IMR-90 (cell line): ENCODE measurements at regions not wholly inside any gene's neighbourhood (a gene's known extent, or its start where the extent isn't known, plus 50 kb on each side); places are given as distances from the start of the nearest gene placed in this dataset.

Source experiments
- CEBPB ChIP-seq: IDR thresholded peaks from 2 replicates; pipeline ENCODE4 v1.6.1; 2012; ENCODE audit warnings: low read depth, low read length, improper control_type of control experiment
- CHD1 ChIP-seq: IDR thresholded peaks from 2 replicates; pipeline ENCODE4 v1.6.1; 2012; ENCODE audit warnings: low read depth, low read length, improper control_type of control experiment
- FOS ChIP-seq: fragments of 150-350 bp; IDR thresholded peaks from 2 replicates; pipeline ENCODE4 v1.6.1; 2016; ENCODE audit warnings: low read depth, low read length
- MAFK ChIP-seq: IDR thresholded peaks from 2 replicates; pipeline ENCODE4 v1.6.1; 2012; ENCODE audit warnings: low read depth, low read length, improper control_type of control experiment
- MAZ ChIP-seq: IDR thresholded peaks from 2 replicates; pipeline ENCODE4 v1.6.1; 2012; ENCODE audit warnings: low read depth, mild to moderate bottlenecking, low read length, improper control_type of control experiment, moderate library complexity, borderline replicate concordance
- NFE2L2 ChIP-seq: fragments of 150-350 bp; IDR thresholded peaks from 2 replicates; pipeline ENCODE4 v1.6.1; 2016; ENCODE audit warnings: low read depth, mild to moderate bottlenecking, low read length
- POLR2A ChIP-seq: IDR thresholded peaks from 2 replicates; pipeline ENCODE4 v1.6.1; 2012; ENCODE audit warnings: mild to moderate bottlenecking, low read depth, low read length
- RAD21 ChIP-seq: IDR thresholded peaks from 2 replicates; pipeline ENCODE4 v1.6.1; 2012; ENCODE audit warnings: low read length, improper control_type of control experiment
- RCOR1 ChIP-seq: IDR thresholded peaks from 2 replicates; pipeline ENCODE4 v1.6.1; 2012; ENCODE audit warnings: mild to moderate bottlenecking, low read length, improper control_type of control experiment; ENCODE audit not compliant: insufficient replicate concordance
- RFX5 ChIP-seq: IDR thresholded peaks from 2 replicates; pipeline ENCODE4 v1.8.0; 2012; ENCODE audit warnings: low read depth, mild to moderate bottlenecking, low read length, moderate library complexity
- SMC3 ChIP-seq: fragments of 150-350 bp; IDR thresholded peaks from 2 replicates; pipeline ENCODE4 v1.6.1; 2016; ENCODE audit warnings: low read depth, mild to moderate bottlenecking, antibody characterized with exemption, low read length, moderate library complexity
- USF2 ChIP-seq: fragments of 150-350 bp; IDR thresholded peaks from 2 replicates; pipeline ENCODE4 v1.6.1; 2017; ENCODE audit warnings: mild to moderate bottlenecking, antibody characterized with exemption, low read length, low read depth
- TF ChIP-seq, protein P1 (sequence below): conservative IDR thresholded peaks from 2 replicates; pipeline ENCODE4 v1.5.1; 2012; ENCODE audit warnings: mild to moderate bottlenecking, low read depth, low read length, improper control_type of control experiment
- TF ChIP-seq, protein P2 (sequence below): fragments of 150-350 bp; IDR thresholded peaks from 2 replicates; pipeline ENCODE4 v1.6.1; 2016; ENCODE audit warnings: low read depth, mild to moderate bottlenecking, low read length, moderate library complexity, borderline replicate concordance

GRCh38 chr1:58248791-58249190 lies 297.7 kb downstream of the OMA1 start:
- TF ChIP-seq, protein P1, sequence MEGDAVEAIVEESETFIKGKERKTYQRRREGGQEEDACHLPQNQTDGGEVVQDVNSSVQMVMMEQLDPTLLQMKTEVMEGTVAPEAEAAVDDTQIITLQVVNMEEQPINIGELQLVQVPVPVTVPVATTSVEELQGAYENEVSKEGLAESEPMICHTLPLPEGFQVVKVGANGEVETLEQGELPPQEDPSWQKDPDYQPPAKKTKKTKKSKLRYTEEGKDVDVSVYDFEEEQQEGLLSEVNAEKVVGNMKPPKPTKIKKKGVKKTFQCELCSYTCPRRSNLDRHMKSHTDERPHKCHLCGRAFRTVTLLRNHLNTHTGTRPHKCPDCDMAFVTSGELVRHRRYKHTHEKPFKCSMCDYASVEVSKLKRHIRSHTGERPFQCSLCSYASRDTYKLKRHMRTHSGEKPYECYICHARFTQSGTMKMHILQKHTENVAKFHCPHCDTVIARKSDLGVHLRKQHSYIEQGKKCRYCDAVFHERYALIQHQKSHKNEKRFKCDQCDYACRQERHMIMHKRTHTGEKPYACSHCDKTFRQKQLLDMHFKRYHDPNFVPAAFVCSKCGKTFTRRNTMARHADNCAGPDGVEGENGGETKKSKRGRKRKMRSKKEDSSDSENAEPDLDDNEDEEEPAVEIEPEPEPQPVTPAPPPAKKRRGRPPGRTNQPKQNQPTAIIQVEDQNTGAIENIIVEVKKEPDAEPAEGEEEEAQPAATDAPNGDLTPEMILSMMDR = no peak
- TF ChIP-seq USF2 (no peak), RFX5 (no peak), CEBPB (no peak), RCOR1 (no peak), MAZ (no peak), POLR2A (no peak), MAFK (no peak), SMC3 (no peak), CHD1 (no peak), FOS (no peak), NFE2L2 (no peak), RAD21 (no peak)
- TF ChIP-seq, protein P2, sequence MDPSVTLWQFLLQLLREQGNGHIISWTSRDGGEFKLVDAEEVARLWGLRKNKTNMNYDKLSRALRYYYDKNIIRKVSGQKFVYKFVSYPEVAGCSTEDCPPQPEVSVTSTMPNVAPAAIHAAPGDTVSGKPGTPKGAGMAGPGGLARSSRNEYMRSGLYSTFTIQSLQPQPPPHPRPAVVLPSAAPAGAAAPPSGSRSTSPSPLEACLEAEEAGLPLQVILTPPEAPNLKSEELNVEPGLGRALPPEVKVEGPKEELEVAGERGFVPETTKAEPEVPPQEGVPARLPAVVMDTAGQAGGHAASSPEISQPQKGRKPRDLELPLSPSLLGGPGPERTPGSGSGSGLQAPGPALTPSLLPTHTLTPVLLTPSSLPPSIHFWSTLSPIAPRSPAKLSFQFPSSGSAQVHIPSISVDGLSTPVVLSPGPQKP = no peak
